Activated effector memory CD4-positive, alpha-beta T cell treated with anti-CD3 and anti-CD28 coated beads, Interleukin-2, amount 50 U/mL, for 16 hours (primary cell): ENCODE measurements at regions not wholly inside any gene's neighbourhood (a gene's known extent, or its start where the extent isn't known, plus 50 kb on each side); places are given as distances from the start of the nearest gene placed in this dataset.
"Not testable (repeated sequence)": the region's sequence is repeated elsewhere in the genome, so short reads cannot be mapped to it uniquely, and the experiment has no call there.

ENCODE experiments used
- DNase-seq: peaks from one replicate; pipeline ENCODE4 v3.0.0-alpha.2; 2020

DNA sequence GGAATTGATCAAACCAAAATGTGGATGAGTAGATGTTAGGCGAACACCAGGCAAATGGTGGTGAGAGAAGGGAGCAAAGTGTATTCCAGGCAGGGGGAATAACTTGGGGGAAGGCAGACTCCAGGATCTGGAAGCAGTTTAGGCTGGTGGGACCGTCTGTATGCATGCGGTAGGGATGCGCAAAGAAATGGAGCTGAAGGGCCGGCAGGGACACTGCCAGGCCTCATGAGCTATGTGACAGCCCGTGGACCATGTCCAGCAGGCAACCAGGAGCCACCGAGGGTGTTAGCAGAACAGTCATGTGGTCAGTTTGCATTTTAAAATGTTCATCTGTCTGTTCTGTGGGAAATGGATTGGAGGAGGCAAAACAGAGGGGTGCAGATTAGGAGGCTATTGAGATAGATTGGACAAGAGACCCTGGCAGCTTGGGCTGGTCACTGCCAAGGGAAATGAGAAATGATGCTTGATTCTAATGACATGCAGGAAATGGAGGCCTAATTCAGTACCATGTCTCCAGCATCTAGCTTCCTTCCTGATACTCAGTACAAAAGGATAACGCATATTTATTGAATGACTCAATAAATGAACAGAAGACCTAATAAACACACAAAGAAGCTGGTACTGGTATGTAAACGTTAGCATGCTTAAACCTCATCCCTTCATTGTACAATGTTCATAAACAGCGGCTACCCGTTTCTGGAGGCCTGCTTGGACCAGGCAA lies 412.4 kb downstream of the BUD13 start:
- no peak for DNase-seq

DNA sequence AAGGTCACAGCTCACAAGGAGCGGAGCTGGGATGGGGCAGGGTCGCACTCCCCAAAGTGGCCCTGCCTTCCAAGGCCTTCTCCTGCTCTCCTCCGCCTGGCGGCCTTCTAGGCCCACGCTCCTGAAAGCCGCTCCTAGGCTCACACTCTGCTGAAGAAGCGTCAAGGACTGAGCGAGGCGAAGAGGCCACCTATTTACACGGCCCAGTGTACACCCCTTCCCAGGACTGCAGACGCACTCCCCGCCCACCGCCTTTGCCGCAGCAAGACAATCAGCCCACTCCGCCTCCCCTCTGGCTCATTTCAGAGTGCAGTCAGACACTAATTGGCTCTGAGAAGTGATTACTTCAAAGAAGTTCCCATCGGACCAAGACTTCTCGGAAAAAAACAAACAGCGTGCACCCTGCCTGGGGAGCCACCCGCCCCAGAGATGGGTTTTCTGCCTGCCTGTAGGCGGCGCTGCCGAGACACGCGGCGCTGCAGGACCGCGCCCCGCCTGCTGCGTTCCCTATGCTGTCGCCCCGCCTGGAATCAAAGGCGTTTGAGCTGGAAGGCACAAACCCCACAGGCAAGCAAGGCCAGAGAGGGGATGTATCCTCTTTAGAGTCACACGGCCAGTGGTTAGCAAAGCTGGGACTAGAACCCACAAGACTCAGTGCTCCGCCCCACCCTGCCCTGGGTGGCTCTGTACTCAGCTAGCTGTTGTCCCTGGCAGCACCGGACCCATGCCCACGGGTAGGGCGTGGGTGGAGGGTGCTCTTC lies 414.8 kb downstream of the BUD13 start:
- no peak for DNase-seq

DNA sequence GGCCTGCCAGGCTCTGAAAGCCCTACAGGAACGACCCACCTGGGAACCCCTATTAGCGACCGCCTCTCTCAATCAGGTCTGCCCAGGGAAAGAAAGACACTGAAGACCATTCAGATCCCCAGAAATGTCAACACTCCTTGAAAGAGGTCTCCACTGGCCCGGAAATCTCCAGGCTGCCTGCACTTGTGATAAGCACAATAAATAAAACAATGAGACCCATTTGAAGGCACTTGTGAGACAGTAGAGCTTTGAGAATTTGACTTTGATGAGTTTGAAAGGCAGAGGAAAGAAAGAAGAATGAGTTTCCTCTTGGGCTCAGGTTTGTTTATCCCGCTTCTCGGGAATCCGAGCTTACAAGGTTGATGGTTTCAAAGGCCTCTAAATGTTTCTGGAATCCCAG lies 416.3 kb downstream of the BUD13 start:
- no peak for DNase-seq

DNA sequence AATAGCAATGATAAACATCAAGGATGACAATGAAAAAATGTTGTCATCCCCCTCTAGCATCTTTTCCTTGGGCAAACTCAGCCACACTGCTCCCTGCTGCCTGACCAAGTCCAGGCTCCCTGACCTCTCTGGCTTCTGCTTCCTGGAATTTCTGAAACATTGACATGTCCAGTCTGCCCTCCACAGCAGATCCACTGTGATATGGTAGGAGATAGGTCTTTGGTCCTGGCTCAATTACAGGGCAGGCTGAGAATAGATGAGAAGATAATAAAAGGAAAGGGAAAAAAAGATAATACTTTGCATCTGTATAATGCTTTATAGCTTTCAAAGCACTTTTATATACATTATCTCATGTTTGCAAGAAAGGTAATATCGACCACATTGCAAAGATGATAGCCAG lies 417.7 kb downstream of the BUD13 start:
- no peak for DNase-seq

DNA sequence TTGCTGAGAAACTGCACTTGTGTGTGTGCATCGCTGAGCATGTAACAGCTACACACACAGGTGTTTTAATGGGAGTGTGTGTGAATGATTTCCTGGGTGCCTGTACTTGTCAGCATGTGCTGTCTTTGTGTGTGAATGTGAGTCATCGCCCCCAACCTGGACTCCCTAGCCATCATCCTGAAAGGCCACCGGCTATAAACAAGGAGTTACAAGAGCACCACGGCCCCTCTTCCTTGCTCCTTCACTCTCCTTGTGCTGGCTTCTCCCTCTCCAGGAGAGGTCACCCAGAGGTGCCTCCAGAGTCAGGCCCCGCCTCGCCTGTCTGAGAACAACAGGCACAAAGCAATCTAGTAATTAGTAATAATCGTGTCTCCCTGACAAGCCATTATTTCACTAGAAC lies 419.2 kb downstream of the BUD13 start:
- DNase-seq = no peak

DNA sequence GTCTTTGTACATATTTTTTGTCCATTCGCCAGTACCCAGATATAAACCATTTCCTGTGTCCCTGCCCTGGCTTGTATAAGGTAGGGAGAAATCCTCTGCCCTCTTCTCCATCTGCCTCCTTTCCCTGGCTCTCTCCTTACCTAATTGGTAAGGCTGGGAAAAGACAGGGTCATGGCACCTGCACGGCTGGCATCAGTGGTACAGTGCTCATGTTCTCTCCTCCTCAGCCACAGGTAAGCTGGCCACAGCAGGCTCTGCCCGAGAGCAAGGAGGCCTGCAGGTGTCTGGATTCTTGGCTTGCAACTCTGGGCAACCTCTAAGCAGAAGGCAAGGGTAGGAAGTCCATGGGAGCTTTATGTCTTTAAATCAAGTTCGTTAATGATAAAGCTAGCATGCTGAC lies 419.9 kb downstream of the BUD13 start:
- DNase-seq = no peak

DNA sequence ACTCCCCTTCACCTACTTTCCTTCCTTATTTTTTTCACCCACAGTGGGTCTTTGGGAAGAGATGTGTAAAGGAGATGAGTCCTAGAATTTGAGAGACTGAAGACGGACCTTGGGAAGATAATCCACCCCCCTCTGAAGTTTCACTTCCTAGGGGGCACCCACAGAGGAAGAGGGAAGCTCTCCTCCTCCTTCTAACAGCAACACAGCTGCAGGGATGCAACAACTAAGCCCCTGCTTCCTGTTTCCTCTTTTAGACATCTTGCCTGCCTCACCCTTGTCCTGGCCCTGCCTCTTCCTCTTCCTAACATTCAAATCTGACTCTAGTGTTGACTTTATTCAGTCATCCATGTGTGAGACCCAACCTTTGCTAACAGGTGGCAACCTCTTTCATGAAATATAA lies 424.6 kb downstream of the BUD13 start:
- no peak for DNase-seq

DNA sequence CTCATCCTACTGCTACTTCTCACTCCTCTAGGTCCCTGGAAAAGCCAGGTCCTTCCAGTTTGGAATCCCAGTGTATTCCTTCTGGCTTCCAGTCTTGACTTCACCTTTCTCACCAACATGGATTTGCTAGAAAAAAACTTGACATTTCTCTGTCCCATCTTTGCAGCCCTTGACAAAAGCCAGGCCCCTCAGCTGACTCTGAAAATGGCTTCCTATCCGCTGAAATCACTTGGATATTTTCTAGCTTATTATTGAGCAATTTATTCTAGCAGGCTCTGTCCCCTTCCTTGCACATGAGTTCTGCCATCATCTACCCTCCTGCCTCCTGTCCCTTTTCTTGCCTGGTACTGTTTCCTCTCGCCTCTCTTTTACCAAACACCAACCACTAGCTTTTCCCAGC lies 427.2 kb downstream of the BUD13 start:
- DNase-seq = no peak

DNA sequence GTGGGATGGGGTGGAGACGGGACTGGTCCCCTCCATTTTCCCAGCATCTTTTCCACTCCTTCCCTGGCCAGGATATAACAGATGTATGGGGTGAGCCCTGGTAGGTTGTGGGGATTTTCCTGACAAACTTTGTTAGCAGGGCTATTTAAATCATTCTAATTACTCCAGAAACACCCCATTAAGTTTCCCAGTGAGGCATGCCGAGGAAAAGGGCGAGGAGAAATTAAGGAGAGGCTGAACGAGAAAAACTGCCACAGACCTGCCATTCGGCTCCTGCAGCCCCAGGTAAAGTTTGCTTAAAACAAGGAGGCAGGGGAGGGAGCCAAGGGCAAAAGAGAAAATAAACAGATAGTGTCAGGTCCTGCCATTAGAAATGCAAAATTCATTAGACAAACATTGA lies 428.2 kb downstream of the BUD13 start:
- DNase-seq = no peak

DNA sequence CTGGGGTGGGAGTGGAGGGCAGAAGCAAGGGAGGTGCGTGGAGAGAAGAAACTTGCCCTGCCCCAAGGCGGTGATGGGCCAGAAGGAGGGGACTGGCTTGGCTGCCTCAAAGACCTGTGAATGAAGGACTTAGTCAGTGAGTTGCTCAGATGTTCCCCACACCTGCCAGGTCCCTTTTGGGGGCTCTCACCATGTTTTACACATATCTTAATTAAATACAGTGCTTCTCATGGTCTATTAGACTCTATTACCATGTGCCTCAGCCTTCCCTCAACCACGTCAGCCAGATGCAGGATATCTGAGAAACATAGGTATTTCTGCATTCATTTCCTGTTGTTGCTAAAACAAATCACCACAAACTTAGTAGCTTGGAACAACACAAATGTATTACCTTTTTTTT lies 429.5 kb downstream of the BUD13 start:
- DNase-seq = no peak

DNA sequence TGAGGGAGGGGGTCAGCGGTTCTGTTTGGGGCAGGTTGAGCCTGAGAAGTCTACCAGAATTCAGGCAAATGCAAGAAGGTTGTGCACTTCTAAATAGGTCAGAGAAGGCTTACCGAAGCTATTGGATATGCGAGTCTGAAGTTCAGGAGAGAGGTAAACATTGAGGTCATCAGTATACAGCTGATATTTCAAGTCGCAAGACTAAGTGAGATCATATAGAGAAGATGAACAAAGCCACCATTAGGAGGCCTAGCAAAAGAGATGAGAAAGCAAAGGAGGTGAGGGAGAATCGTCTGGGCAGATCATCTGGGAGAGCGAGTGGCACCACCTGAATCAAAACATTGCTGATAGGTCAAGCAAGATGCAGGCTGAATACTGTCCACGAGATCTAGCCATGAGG lies 430.6 kb downstream of the BUD13 start:
- no peak for DNase-seq

DNA sequence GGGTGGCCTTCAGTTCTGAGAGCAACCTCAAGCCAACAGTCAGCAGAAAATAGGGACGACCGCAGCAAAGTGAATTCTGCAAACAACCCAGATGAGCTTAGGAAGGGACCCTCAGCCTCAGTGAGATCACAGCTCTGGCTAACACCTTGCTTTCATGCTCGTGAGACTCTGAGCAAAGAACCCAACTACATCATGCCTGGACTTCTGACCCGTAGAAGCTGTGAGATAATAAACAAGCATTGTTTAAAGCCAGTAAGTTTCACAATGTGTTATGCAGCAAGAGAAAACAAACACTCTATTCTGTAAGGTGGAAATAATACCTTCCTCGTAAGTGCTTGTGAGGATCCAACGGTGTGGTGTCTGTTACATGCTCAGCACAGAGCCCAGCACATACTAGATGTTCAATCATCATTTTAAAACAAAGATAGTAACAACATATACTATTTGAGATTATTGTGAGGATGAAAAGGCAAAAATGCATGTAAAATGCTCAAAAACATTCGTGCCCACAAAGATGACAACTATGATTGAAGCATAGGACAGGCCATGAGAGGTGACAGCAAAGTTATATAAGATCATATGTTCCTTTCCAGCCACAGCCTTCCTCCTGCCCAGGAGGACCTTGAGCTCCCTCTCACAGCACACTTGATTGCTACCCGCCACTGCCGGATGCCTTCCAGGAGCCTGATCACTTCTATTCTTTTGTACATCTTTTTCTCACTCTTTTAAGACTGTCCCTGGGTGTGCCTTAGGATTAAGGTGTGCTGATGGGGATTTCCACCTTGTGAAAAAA lies 433.3 kb downstream of the BUD13 start:
- DNase-seq = no peak

DNA sequence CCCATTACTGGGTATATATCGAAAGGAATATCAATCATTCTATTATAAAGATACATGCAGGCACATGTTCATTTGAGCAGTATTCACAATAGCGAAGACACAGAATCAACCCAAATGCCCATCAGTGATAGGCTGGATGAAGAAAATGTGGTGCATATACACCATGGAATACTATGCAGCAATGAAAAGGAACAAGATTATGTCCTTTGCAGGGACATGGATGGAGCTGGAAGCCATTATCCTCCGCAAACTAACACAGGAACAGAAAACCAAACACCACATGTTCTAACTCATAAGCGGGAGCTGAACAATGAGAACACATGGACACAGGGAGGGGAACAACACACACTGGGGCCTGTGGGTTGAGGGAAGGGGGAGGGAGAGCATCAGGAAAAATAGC lies 434.3 kb downstream of the BUD13 start:
- DNase-seq = not testable (repeated sequence)

DNA sequence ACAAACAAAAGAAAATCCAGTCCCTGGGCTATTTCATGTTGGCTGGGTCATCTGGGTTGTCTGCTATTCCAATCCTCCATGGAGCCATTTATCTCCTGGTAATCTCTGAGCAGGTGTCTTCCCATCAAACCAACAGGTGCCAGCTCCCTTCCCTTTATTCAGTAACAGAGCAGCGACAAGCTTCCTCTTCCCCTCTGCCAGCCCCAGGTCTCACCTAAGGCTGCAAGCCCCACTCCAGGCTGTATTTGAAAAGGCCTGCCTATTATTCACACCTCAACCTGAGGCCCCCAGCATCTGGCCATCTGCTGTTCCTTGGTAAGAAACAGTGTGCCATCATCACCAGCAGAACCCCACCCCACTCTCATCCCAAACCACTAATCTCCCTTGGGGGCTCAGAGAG lies 436.2 kb downstream of the BUD13 start:
- no peak for DNase-seq

DNA sequence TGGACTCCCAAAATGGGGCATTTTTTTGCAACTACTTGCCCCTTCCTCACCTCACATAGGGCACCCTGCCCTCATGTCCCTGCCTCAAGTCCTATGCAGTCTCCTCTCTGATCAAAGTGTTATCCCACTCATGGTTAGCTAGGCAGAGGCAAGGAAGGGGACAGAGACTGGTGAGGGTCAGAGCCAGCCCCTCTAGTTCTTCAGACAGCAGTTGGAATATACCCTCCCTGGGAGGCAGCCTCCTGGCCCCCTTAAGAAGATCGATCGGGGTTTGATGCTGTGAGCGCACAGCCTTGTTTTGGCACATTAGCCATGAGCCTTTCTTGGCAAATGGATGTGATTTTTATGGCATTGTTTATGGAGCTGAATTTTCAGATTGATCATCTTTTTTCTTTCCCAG lies 436.9 kb downstream of the BUD13 start:
- DNase-seq = no peak

DNA sequence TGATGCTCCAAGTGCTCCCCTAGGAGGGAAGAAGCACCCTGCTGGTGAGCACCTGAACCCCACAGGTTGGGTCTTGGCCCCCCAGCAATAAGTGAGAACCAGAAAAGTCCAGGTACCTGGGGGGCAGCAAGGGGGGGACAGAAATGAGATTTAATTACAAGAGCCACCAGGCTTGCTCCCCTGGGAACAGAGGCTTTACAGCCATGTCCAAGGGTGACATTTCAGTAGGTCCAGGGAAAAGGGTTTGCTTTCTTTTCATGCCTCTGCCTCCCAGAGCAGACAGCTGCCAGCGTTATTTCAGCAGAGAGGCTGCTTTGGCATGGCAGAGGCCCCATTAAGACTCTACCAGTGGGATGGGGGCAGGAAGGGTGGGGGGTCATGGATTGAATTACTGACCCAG lies 437.7 kb downstream of the BUD13 start:
- no peak for DNase-seq

DNA sequence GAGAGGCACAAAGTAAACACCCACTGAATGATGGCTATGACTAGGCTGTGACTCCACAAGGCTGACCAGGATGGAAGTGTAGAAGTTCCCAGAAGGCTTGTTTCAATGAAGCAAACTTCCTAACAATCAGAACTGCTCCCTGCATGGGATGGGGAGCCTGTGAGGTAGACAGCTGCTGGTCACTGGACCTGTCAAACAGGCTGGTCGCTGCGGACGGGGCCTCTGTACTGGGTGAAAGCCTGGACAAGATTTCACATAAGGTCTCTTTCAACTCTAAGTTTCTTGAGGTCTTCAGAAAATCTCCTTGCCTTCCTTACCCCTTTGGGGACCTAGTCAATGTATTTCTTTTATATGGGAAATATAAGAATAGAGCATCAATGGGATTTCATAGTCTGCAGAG lies 438.2 kb downstream of the BUD13 start:
- DNase-seq = no peak

DNA sequence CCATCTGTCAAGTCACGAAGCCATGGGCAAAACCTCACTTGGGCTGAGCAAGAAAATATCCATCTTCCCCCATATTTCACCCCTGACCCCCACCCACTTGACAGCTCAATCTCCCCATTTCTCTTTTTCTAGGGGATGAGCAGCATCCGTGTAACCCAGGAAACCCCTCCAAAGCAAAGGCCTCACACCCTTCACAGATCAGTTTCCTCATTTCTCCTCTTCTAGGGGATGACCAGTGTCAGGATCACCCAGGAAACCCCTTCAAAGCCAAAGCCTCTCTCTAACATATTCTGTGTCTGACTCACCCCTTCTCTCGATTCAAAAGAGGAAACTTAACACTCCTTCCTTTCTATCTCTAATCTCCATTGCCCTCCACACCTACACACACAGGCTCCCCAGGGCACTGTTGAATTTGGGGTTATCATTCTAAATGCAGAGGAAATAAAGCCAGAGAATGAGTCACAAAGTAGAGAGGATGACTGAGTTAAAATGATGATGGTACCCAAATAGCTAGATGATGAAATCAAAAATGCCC lies 439.7 kb downstream of the BUD13 start:
- DNase-seq = no peak

DNA sequence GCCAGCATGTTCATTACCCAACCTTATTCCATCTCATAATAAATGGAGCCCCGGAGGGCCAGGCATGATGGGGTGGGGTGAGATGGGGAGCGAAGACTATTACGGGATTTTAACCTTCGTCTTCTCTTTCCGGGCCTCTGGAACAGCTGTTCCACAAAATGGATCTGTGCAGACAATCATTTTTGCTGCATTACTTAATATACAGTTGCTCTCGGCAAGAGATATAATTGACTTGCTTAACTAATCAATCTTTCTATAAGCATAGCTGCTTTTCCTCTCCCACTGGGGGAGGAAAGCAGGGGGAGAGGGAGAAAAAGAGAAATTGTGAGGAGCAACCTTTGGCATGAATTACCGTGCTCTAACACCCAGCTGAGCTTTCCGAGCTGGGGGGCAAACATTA lies 440.4 kb downstream of the BUD13 start:
- DNase-seq = no peak

DNA sequence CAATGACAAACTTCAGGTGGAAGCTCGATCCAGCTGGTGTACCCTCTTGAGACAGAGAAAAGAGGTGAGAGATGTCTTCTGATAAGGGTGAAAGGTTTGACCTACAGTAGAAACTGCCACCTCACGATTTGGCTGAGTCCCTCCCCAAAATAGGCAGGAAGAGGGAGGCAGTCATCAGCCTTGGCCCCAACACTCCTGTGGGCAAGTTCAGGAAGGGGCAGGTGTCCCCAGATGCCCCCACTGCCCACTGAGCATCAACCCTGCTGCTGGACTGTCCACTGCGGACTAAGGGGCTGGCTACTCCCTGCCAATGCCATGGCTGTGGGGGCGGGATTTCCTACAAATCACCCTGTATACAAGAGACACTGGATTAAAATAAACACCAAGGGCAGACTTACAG lies 441.4 kb downstream of the BUD13 start:
- no peak for DNase-seq

DNA sequence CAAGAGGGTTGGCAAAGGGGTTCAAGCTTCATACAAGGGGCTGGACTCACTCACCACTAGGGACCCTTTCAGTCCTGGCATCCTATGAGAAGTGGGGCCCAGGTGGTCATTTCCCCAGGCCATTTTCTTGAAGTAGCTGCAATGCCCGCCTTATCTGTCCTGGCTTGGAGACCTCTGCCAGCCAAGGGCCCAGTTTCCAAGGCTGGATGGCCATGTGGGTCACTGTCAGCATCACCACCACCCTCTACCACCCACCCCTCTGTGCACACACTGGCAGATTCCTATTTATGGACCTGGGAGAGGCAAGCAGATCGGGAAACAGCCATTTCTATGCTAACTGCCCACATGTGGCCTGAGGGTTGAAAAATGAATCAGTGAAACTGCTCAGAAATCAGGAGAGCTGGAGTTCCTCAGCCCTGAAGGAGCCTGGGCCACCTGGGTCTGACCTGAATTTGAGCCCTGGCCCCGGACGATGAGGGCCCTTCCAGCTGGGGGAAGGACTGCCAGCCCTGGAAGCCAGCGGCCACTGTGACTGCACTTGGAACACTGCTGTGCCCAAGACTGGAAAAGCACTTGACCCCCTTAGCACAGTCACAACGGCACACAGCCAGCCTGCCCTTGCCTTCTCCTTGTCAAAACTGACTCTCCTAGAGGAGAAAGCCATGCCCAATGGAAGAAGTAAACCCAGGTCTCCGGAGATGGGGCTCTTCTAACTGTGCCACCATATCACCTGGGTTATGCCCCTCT lies 442.2 kb downstream of the BUD13 start:
- no peak for DNase-seq

DNA sequence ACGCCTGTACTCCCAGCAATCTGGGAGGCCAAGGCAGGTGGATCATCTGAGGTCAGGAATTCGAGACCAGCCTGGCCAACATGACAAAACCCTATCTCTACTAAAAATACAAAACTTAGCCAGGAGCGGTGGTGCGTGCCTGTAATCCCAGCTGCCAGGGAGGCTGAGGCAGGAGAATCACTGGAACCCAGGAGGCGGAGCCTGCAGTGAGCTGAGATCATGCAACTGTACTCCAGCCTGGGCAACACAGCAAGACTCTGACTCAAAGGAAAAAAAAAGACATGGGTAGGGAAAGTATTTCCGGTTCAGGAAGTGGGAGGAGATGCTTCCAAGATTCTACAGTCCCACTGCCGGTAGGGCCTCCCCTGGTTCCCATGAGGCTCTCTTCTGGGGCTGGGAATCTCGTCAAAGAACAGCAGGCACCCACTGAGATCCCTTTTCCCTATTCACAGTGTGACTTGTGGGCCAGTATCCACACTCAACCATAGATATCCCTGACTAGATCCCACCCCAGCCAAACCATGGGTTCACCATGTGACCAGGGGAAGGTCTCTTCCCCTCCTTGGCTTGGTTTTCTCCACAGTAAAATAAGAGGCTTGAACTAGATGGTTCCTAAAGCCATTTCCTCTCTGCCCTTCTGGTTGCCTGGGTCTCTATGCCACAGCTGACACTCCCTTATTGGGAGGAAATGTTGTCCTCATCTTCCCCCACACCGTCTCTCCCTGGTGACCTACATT lies 443.3 kb downstream of the BUD13 start:
- no peak for DNase-seq
